Skeletal muscle tissue (tissue), 3 donors: ENCODE measurements at regions not wholly inside any gene's neighbourhood (a gene's known extent, or its start where the extent isn't known, plus 50 kb on each side); places are given as distances from the start of the nearest gene placed in this dataset.

Source experiments
- H3K27ac ChIP-seq: one replicate; pipeline ENCODE4 v1.7.0; 2013; ENCODE audit warnings: mild to moderate bottlenecking, low read depth, low read length, inconsistent platforms
- H3K27me3 ChIP-seq, 3 donors: one replicate each; pipeline ENCODE4 v1.7.0; 2013; ENCODE audit warnings: low read length in 3 of 3; ENCODE audit not compliant: control insufficient read depth in 3 of 3, insufficient read depth in 3 of 3
- H3K36me3 ChIP-seq, 3 donors: one replicate each; pipeline ENCODE4 v1.7.0; 2013; ENCODE audit warnings: low read length in 3 of 3; ENCODE audit not compliant: control insufficient read depth in 3 of 3, insufficient read depth in 3 of 3
- H3K4me1 ChIP-seq, 3 donors: one replicate each; pipeline ENCODE4 v1.7.0; 2013; ENCODE audit warnings: low read length in 3 of 3, mild to moderate bottlenecking in 3 of 3; ENCODE audit not compliant: control insufficient read depth in 3 of 3, insufficient read depth in 3 of 3
- H3K4me3 ChIP-seq, 3 donors: one replicate each; pipeline ENCODE4 v1.7.0; 2013; ENCODE audit warnings: low read length in 3 of 3
- H3K9ac ChIP-seq, 3 donors: one replicate each; pipeline ENCODE4 v1.7.0; 2013; ENCODE audit warnings: low read length in 3 of 3, mild to moderate bottlenecking in 3 of 3, moderate library complexity in 2 of 3, low read depth in 1 of 3
- H3K9me3 ChIP-seq, 3 donors: one replicate each; pipeline ENCODE4 v1.7.0; 2013; ENCODE audit warnings: low read length in 3 of 3; ENCODE audit not compliant: control insufficient read depth in 3 of 3
- donor health status: Osteomylitis.

GRCh38 chrX:84724576-84724975 is 222.3 kb upstream of the HDX start:
- H3K27me3 ChIP-seq, result no peaks in the 10 kb centered on the region
- H3K36me3 ChIP-seq, result no peaks in the 10 kb centered on the region
- no peaks in the 10 kb centered on the region for H3K4me1 ChIP-seq
- H3K9me3 ChIP-seq, result no peaks in the 10 kb centered on the region
- H3K4me3 ChIP-seq, result peak overlapping the region in 1 of 3 donors; percentile 38
- no peak overlapping the region for H3K9ac ChIP-seq
- no peak overlapping the region for H3K27ac ChIP-seq

GRCh38 chrX:84729408-84729807 is 227.2 kb upstream of the HDX start:
- no peaks in the 10 kb centered on the region for H3K4me1 ChIP-seq
- no peak overlapping the region for H3K27ac ChIP-seq
- no peaks in the 10 kb centered on the region for H3K36me3 ChIP-seq
- no peak overlapping the region for H3K9ac ChIP-seq
- no peak overlapping the region for H3K4me3 ChIP-seq
- no peaks in the 10 kb centered on the region for H3K9me3 ChIP-seq
- H3K27me3 ChIP-seq, result no peaks in the 10 kb centered on the region

- H3K36me3 ChIP-seq, result no peaks in the 10 kb centered on the region
- H3K4me1 ChIP-seq, result no peaks in the 10 kb centered on the region
- H3K27me3 ChIP-seq, result no peaks in the 10 kb centered on the region
- H3K27ac ChIP-seq, result no peak overlapping the region
- no peak overlapping the region for H3K4me3 ChIP-seq
- no peak overlapping the region for H3K9ac ChIP-seq
- no peaks in the 10 kb centered on the region for H3K9me3 ChIP-seq
Measured at GRCh38 chrX:84729809-84730208, 227.6 kb upstream of the HDX start.

- Histone ChIP-seq H3K4me1 (no peaks in the 10 kb centered on the region), H3K9ac (no peak overlapping the region), H3K36me3 (no peaks in the 10 kb centered on the region), H3K9me3 (no peaks in the 10 kb centered on the region), H3K27ac (no peak overlapping the region), H3K4me3 (no peak overlapping the region), H3K27me3 (no peaks in the 10 kb centered on the region)
Measured at GRCh38 chrX:84735025-84735424, 232.8 kb upstream of the HDX start.

DNA sequence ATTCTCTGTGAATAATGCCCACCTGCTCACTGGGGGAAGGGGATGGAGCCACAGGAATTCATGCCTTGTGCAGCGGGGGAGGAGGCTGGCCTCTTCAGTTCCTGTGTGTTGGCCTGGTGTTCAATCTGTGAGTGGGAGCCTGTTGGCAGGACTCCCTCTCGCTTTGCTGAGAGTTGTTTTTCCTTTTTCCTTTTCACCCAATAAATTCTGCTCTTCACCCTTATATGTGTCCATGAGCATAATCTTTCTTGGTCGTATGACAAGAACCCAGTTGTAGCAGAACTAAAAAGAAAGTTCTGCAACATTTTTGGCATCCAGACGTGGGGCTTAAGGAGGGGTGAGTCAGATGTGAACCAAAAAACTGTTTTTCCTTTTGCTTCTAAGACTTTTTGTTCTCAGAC is 235.2 kb upstream of the HDX start:
- H3K4me1 ChIP-seq, result no peaks in the 10 kb centered on the region
- H3K4me3 ChIP-seq, result no peak overlapping the region
- H3K36me3 ChIP-seq, result no peaks in the 10 kb centered on the region
- H3K9me3 ChIP-seq, result no peaks in the 10 kb centered on the region
- no peak overlapping the region for H3K27ac ChIP-seq
- no peak overlapping the region for H3K9ac ChIP-seq
- no peaks in the 10 kb centered on the region for H3K27me3 ChIP-seq

- Histone ChIP-seq H3K27ac (no peak overlapping the region), H3K9ac (no peak overlapping the region), H3K36me3 (no peaks in the 10 kb centered on the region), H3K27me3 (no peaks in the 10 kb centered on the region), H3K9me3 (no peaks in the 10 kb centered on the region), H3K4me3 (no peak overlapping the region), H3K4me1 (no peaks in the 10 kb centered on the region)
Measured at GRCh38 chrX:84747516-84747915, 245.3 kb upstream of the HDX start.

DNA sequence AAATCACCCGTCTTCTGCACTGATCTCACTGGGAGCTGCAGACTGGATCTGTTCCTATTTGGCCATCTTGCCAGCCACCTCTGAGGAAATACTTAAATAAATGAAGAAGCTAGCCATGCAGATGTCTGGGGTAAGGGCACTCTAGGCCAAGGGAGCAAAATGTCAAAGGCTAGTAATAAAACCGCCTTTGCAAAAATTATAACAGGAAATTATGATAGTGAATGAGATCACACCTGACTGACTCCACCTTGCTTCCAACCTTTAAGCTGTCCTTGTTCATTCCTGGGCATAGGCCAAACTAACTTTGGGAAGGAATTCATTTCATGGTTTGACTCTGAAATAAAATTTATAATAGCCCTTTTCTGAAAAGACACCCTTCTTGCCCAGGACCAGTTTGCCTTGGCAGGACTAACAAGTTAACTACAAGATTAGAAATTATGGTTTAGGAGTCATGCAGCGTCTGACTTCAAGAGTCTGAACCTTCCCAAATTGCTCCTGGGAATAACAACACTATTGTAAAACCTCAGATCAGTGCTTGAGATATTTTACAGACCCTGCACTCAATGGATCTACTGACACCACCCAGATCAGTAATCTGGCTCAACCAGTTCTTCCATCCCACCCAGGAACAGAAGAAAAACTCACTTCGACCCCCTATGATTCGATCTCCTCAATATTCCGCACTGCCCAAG is 246.9 kb upstream of the HDX start:
- no peaks in the 10 kb centered on the region for H3K9me3 ChIP-seq
- H3K27ac ChIP-seq, result no peak overlapping the region
- H3K36me3 ChIP-seq, result no peaks in the 10 kb centered on the region
- H3K4me3 ChIP-seq, result no peak overlapping the region
- H3K27me3 ChIP-seq, result no peaks in the 10 kb centered on the region
- H3K4me1 ChIP-seq, result no peaks in the 10 kb centered on the region
- no peak overlapping the region for H3K9ac ChIP-seq

- no peak overlapping the region for H3K4me3 ChIP-seq
- H3K27ac ChIP-seq, result peak overlapping the region; percentile 57
Measured at GRCh38 chrX:84760560-84760959, 243.1 kb upstream of the APOOL start.

DNA sequence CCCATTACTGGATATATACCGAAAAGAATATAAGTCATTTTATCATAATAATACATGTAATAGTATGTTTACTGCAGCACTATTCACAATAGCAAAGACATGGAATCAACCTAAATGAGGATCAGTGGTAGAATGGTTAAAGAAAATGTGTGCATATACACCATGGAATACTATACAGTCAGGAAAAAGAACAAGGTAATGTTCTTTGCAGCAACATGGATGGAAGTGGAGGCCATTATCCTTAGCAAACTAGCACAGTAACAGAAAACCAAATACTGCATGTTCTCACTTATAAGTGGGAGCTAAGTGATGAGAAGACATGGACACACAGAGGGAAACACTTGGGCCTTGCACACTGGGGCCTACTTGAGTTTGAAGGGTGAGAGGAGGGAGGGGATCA is 207.4 kb upstream of the APOOL start:
- H3K4me1 ChIP-seq, result no peaks in the 10 kb centered on the region
- no peak overlapping the region for H3K4me3 ChIP-seq
- H3K9me3 ChIP-seq, result peaks cover 0 to 6% (median 0%) of the 10 kb centered on the region in 3 donors
- H3K27ac ChIP-seq, result no peak overlapping the region
- H3K36me3 ChIP-seq, result no peaks in the 10 kb centered on the region
- no peaks in the 10 kb centered on the region for H3K27me3 ChIP-seq
- H3K9ac ChIP-seq, result no peak overlapping the region

More at GRCh38 chrX:84760560-84760959, 243.1 kb upstream of the APOOL start:
- H3K4me1 ChIP-seq, result peaks cover 0 to 4% (median 0%) of the 10 kb centered on the region in 3 donors
- no peak overlapping the region for H3K9ac ChIP-seq
- no peaks in the 10 kb centered on the region for H3K27me3 ChIP-seq
- H3K9me3 ChIP-seq, result no peaks in the 10 kb centered on the region
- H3K36me3 ChIP-seq, result no peaks in the 10 kb centered on the region

DNA sequence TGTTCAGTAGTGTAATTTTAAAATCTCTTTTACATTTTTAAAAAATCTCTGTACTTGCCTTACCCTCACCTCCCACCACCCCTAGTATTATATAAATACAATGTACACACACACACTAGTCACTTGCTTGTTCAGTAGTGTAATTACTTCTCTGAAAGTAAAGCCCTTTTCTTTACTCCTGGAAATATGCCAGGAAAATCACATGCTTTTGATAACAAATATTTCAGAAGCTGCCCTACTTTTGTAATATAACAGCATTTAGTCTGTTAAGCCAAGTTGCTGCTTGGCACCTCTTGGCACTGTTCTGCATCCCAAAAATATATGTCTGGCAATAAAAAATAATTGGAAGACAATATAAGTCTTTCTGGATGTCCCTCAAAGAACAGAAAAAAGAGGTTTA is 172.8 kb upstream of the APOOL start:
- Histone ChIP-seq H3K36me3 (no peaks in the 10 kb centered on the region), H3K4me1 (no peaks in the 10 kb centered on the region), H3K4me3 (no peak overlapping the region), H3K27ac (no peak overlapping the region), H3K27me3 (no peaks in the 10 kb centered on the region), H3K9me3 (no peaks in the 10 kb centered on the region), H3K9ac (no peak overlapping the region)
